ENCODE measurements at regions not wholly inside any gene's neighbourhood (a gene's known extent, or its start where the extent isn't known, plus 50 kb on each side); places are given as distances from the start of the nearest gene placed in this dataset.

DNA sequence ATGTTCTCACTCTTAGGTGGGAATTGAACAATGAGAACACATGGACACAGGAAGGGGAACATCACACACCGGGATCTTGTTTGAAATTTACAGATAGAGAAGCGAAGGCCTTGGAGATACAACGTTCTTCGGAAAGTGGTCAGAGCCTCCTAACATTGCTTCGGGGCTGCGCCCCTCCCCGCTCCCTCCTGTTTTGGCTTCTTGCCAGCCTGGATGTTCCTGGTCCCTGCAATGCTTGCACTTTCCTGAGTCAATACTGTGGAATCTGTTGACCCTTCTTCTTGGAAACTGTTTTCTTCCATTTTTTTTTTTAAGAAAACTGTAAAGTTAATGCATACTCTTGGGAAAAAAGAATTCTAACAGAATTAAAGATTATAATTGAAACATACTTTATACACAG is 360.8 kb downstream of the SOCS6 start:
- H3K4me1 Mint-ChIP-seq = peaks cover 20% of the 10 kb centered on the region
- H3K27ac Mint-ChIP-seq = no peak overlapping the region
- peaks cover 20% of the 10 kb centered on the region for H3K36me3 Mint-ChIP-seq
- peaks cover 17% of the 10 kb centered on the region for H3K9me3 Mint-ChIP-seq
- no peak overlapping the region for H3K4me3 Mint-ChIP-seq
- no peak for DNase-seq
- no peaks in the 10 kb centered on the region for H3K27me3 Mint-ChIP-seq

DNA sequence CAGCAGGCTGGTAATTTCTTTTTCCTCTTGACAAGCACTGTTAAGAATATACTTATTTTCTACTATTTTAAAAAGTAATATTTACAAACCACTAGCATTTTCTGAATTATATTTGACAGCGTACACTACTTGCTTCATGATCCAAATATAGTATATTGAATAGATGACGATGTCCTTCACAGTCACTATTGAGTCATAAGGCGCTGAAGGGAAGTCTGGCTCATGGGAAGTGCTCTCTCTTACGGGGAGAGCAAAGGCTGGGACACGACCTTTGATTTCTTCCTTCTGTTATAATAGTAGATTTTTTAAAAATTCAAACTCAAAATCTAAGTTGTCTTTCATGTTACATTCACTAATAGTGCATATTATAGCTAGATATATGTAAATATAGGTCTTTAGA is 357.1 kb downstream of the SOCS6 start:
- Mint-ChIP-seq H3K27ac (no peak overlapping the region), H3K9me3 (peaks cover 8% of the 10 kb centered on the region), H3K36me3 (peaks cover 8% of the 10 kb centered on the region), H3K4me1 (peaks cover 30% of the 10 kb centered on the region), H3K4me3 (no peak overlapping the region), H3K27me3 (no peaks in the 10 kb centered on the region)
- DNase-seq = no peak

DNA sequence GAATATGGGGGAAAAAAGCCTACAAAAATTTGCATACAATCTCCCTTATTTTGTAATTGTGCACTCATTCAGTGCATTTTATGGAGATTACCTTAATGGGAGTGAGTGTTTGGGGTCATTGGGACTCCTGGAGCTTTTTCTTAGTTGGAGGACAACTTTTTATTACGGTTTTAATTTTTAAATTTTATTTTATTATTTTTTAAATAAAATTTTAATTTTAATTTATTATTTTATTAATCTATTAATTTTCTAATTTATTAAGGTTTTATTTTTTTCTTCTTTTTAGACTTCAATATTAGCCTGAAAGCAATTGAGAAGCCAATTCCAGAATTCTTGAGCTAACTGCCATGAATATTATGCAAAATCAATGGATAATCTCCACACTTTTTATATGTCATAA is 355.0 kb downstream of the SOCS6 start:
- peaks cover 29% of the 10 kb centered on the region for H3K4me1 Mint-ChIP-seq
- H3K27ac Mint-ChIP-seq = no peak overlapping the region
- H3K4me3 Mint-ChIP-seq = no peak overlapping the region
- H3K36me3 Mint-ChIP-seq = peaks cover 7% of the 10 kb centered on the region
- H3K27me3 Mint-ChIP-seq = no peaks in the 10 kb centered on the region
- no peak for DNase-seq
- peaks cover 8% of the 10 kb centered on the region for H3K9me3 Mint-ChIP-seq

DNA sequence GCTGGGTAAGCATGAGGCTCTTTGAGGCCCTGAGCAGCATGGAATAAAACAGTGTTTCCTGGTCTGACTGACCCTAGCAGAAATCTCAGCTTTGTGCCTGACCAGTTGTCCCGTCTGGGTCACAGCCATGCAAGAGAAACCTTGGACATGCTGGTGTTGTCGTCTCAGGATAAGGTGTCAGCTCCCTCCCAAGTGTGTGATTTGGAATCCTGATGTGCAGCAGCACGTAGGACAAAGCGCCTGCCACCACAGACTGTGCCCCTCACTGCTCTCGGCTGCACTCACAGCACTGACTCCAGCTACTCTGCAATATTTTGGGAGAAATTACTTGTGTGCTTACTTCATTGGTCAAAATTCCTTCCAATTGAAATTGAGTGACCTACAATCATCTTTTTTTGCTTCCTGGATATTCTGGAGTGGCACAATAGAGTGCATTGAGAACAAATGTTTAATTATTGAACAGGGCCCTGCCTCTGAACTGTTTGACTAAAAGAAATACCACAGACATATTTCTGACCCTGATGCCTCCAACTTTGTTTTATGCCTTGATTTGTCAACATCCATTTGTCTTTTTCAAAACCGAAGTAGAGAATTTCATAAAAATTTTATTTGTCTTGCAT is 352.4 kb downstream of the SOCS6 start:
- Mint-ChIP-seq H3K27me3 (no peaks in the 10 kb centered on the region), H3K9me3 (peaks cover 14% of the 10 kb centered on the region), H3K36me3 (peaks cover 12% of the 10 kb centered on the region), H3K27ac (peak overlapping the region; percentile 30), H3K4me1 (peaks cover 22% of the 10 kb centered on the region), H3K4me3 (no peak overlapping the region)
- no peak for DNase-seq

DNA sequence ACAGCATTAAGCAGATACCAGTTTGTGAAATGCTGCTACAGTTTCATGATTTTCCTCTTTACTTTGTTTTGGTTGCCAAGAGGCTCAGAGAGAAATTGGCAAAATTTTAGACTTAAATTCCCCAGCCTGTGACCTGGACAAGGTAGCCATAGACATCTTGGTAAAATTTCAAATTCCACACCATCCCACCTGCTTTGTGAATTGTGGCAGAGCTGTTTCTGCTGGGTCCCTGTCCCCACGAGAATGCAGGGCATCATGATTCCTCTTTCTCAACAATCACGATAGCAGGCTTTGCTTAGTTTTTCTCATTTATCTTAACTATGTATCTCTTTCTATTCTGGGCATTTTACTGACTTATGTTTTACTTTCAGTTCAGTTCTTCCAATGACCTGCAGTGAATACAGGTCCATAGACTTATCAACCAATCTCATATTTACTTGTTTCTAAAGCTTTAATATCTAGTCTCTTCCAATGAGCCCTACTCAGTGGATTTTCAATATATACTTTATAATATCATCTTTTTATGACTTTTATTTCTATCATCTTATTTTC is 351.6 kb downstream of the SOCS6 start:
- H3K4me3 Mint-ChIP-seq = peak overlapping the region; percentile 3
- H3K4me1 Mint-ChIP-seq = peaks cover 26% of the 10 kb centered on the region
- no peaks in the 10 kb centered on the region for H3K27me3 Mint-ChIP-seq
- H3K27ac Mint-ChIP-seq = peak overlapping the region; percentile 75
- peaks cover 14% of the 10 kb centered on the region for H3K9me3 Mint-ChIP-seq
- DNase-seq = no peak
- H3K36me3 Mint-ChIP-seq = peaks cover 12% of the 10 kb centered on the region

DNA sequence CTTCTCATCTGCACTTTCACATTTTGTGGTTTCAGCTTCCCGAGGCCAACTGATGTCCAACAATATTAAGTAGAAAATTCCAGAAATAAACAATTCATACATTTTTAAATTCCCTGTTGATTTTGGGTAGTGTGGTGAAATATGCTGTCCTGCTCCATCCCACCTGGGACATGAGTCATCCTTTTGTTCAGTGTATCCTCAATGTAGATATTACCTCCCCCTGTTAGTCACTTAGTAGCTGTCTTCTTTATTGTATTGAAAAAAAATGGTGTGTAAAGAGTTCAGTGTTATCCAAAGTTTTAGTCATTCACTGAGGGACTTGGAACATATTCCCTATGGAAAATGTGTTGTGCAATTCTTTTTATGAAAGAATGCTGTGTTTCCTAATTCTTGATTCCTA is 348.1 kb downstream of the SOCS6 start:
- no peak overlapping the region for H3K27ac Mint-ChIP-seq
- no peak for DNase-seq
- no peaks in the 10 kb centered on the region for H3K27me3 Mint-ChIP-seq
- H3K36me3 Mint-ChIP-seq = peaks cover 12% of the 10 kb centered on the region
- H3K4me1 Mint-ChIP-seq = peaks cover 31% of the 10 kb centered on the region
- H3K4me3 Mint-ChIP-seq = no peak overlapping the region
- peaks cover 14% of the 10 kb centered on the region for H3K9me3 Mint-ChIP-seq

DNA sequence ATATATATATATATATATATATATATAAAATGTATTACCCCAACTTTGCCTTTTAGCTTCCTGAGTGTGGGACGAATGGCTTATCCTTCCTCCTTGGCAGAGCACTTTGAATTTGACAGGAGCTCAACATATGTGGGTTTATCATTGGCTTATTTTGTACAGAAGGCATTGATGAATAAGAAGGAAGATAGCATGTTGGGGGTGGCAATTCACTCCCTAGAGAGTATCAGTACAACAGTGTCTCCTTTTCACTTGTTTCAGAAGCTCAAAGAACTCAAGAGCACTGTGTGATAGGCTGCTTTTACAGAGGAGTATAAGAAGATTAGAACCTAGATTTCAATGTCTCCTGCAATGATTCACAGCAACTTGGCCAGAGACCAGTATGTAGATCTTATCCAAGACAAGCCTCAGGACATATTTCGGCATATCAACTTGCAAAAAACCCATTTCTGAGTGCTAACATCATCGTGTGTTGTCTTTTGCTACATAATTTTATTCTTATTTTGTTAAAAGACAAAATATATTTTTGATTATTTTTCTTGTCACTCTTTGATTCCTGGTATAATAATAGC is 345.8 kb downstream of the SOCS6 start:
- H3K4me3 Mint-ChIP-seq = no peak overlapping the region
- DNase-seq = no peak
- peaks cover 34% of the 10 kb centered on the region for H3K4me1 Mint-ChIP-seq
- no peak overlapping the region for H3K27ac Mint-ChIP-seq
- H3K9me3 Mint-ChIP-seq = peaks cover 14% of the 10 kb centered on the region
- no peaks in the 10 kb centered on the region for H3K27me3 Mint-ChIP-seq
- H3K36me3 Mint-ChIP-seq = peaks cover 16% of the 10 kb centered on the region

DNA sequence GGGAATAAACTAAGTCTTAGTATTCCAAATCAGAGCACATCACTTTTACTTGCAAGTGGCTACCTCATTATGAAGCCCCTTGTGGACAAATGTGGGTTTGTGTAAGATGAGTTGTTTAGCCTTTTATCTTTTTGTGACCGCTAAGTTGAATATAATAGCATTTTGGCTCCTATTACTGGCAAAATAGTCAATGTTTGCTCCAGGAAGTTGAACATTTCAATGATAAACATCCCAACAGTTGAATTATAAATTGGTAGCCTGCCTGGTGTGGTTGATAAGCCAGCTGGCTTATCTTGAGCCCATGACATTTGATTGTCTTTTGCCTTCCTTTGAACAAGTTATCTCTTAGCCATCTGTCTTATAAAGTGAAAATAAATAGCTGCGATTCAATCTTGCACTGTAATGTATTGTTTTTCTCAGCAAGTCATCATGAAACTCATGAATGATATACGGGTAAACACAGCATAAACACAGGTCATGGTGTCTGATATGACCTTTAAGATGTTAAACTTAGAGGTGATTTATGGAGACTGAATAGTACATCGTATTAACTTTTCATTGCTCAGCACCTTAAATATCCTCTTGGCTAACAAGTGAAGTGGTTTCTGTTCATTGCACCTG is 338.4 kb downstream of the SOCS6 start:
- no peaks in the 10 kb centered on the region for H3K27me3 Mint-ChIP-seq
- H3K9me3 Mint-ChIP-seq = peaks cover 9% of the 10 kb centered on the region
- no peak for DNase-seq
- H3K27ac Mint-ChIP-seq = no peak overlapping the region
- H3K4me1 Mint-ChIP-seq = peaks cover 61% of the 10 kb centered on the region
- H3K4me3 Mint-ChIP-seq = no peak overlapping the region
- peaks cover 21% of the 10 kb centered on the region for H3K36me3 Mint-ChIP-seq

DNA sequence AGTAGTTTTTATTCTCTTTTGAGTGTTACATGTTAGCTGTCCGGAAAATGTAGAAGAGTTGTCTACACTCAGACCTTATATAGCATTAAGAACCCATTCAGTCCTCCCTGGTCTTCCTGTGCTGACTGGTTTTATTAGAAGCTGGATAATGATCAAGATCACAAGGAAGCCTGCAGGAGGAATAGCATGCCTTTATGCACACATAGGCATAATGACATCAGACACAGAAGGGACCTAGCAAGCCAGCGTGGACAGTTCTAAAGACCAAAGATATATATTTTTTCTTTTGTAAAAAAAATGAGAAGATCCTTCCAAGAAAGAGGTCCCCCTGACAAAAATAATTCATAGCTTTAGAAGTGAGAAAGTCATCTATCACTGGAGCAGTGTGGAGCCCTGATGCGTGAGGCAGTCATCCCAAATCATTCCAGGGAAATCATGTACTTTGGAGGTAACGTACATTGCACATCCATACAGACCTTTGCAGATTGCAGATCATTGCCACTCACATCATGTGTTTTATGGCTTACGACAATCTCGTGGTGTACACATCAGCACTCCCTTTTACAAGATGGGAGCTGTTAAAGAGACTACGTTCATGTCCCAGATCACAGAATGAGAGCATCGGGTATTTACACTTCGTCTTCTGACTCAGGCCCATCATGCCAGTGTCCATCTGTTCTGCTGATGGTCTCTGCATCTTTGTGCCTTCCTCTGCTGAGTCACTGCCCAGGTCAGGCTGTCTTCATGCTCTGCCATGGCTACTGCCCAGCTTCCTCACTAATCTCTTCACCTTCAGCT is 334.0 kb downstream of the SOCS6 start:
- Mint-ChIP-seq H3K27me3 (no peaks in the 10 kb centered on the region), H3K27ac (no peak overlapping the region), H3K9me3 (peaks cover 3% of the 10 kb centered on the region), H3K4me3 (no peak overlapping the region), H3K4me1 (peaks cover 74% of the 10 kb centered on the region), H3K36me3 (peaks cover 11% of the 10 kb centered on the region)
- DNase-seq = no peak

DNA sequence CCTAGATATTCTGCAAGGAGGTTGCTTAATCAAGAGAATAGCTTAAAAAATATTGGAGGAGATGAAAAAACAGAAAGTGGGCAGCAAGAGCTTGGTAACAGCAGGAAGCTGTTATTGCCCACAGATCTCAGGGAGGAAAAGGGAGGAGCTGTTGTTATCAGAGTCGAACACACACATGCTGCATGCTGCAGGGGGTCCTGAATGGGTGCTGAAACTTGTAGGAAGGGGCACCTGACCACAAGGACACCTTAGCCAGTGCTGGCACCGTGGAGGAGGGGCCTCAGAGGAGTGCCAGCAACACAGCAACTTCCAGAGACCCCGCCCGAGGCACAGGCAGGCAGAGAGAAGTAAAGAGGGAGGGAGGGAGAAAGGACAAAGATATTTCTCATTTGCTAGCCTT is 332.9 kb downstream of the SOCS6 start:
- DNase-seq = no peak
- Mint-ChIP-seq H3K27me3 (no peaks in the 10 kb centered on the region), H3K4me1 (peaks cover 71% of the 10 kb centered on the region)

DNA sequence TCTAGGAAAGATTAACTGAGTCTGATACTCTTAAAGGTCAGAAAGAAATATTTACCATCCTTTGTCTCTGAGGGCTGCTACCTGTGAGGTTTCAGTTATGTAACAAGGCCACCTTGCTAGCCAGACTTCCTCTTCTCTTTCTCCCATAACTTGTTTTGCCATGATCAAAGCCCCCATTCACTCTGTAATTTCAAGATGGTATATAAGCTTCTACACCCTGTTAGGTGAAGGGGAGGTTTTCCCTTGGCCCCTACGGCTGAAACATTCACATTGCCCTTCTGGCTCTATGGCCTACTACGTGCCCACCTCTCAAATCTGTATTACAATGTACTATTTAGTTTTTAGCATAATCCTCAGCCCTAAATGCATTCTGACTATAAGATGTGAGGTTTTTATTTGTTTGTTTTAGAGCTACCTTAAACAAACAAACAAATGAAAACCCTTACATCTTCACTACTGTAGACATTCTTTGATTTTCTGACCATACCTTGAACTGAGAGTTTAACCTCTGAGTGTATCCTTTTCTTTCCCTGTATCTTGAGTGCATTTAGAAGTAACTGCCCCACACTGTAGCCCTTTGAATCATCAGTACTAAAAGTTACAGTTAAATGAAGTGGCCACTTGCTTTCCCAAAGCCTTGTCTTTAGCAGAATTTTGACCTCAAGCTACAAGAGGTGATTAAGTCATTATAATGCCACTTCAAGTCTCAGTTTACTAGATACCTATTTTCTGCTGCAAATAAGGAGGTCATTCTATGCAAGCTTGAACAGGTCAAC is 332.2 kb downstream of the SOCS6 start:
- H3K27me3 Mint-ChIP-seq = no peaks in the 10 kb centered on the region
- peaks cover 6% of the 10 kb centered on the region for H3K9me3 Mint-ChIP-seq
- peak overlapping the region; percentile 82 for H3K4me3 Mint-ChIP-seq
- H3K27ac Mint-ChIP-seq = peak overlapping the region; percentile 96
- peaks cover 70% of the 10 kb centered on the region for H3K4me1 Mint-ChIP-seq
- H3K36me3 Mint-ChIP-seq = peaks cover 11% of the 10 kb centered on the region
- no peak for DNase-seq

More for the DNA sequence above, 332.9 kb downstream of the SOCS6 start:
- Mint-ChIP-seq H3K27ac (peak overlapping the region; percentile 96), H3K9me3 (peaks cover 4% of the 10 kb centered on the region), H3K36me3 (peaks cover 8% of the 10 kb centered on the region), H3K4me3 (peak overlapping the region; percentile 82)

DNA sequence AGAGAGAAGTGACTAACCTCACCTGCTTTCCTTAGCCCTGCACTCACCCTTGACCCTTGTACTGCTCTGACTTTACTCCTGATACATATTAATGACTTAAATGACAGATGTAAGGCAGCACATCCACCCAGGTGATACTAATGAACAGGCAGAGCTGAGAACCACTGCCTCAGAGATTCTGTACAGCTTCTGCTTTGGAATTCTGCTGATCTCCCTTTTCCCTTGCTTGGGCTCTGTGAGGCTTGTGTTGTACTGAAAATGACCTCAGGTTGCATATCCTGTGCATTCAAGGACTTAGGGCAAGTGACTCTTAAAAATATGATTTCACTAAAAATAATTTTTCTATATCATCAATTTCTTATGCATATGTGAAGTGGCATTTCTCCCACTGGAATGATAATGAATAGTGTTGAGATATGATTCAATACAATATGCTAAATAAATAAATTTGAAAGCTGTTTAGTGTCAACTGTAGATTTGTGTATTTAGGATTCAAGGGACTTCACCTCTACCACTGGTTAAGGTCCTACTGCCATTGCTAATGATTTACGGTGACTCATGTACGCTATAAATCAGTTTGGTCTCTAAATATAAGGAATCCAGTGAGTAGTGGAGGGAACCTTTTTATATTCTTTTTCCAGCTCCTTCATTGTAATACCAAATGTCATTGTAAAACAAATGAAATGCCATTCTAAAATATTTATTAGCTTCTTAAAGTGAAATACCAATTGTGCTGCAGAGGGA is 328.3 kb downstream of the SOCS6 start:
- Mint-ChIP-seq H3K4me1 (peaks cover 41% of the 10 kb centered on the region), H3K4me3 (no peak overlapping the region), H3K9me3 (peaks cover 9% of the 10 kb centered on the region), H3K27ac (no peak overlapping the region), H3K27me3 (no peaks in the 10 kb centered on the region), H3K36me3 (peaks cover 14% of the 10 kb centered on the region)
- no peak for DNase-seq

DNA sequence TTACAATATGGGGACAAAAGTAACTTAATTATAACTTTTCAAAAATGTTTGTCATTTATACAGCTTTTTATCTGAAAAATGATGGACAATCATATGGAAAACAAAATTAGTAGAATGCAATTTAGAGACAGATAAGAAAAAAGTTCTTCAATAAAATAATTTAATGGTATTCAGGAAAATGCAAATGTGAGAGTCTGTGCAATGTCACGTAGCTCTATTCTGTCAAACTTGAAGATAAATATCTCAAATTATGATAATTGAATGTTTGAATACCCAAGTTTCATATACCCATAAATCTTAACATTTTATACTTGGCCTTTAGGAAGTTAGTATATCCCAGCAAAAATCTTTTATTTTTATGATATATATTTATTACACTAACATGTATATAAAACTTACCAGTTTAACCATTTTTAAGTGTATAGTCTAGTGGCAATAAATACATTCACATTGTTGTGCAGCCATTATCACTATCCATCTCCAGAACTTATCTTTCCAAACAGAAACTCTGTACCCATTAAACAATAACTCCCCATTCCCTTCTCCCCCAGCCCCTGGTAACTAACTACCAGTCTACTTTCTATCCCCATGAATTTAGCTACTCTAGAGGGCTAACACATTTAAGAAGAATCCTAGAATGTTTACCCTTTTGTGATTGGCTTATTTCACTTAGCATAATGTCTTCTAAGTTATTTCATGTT is 311.5 kb downstream of the SOCS6 start:
- DNase-seq = no peak
- peaks cover 10% of the 10 kb centered on the region for H3K4me1 Mint-ChIP-seq
- peaks cover 9% of the 10 kb centered on the region for H3K9me3 Mint-ChIP-seq
- no peaks in the 10 kb centered on the region for H3K27me3 Mint-ChIP-seq
- H3K36me3 Mint-ChIP-seq = peaks cover 12% of the 10 kb centered on the region
- H3K4me3 Mint-ChIP-seq = peak overlapping the region; percentile 66
- peak overlapping the region; percentile 46 for H3K27ac Mint-ChIP-seq
